B cell (primary cell): ENCODE measurements at regions not wholly inside any gene's neighbourhood (a gene's known extent, or its start where the extent isn't known, plus 50 kb on each side); places are given as distances from the start of the nearest gene placed in this dataset.

Experiments
- ATAC-seq: fragments of 200-7000 bp; cut with Tn5 transposase; one replicate; pipeline ENCODE4 v1.10.0; 2021; ENCODE audit warnings: low read depth, mild to moderate bottlenecking, moderate number of reproducible peaks, moderate library complexity
- CTCF ChIA-PET: fragments of 350-600 bp; sonication (Branson Sonifier 250); formaldehyde crosslinking; loops from one replicate; lab custom pipeline; 2021; ENCODE audit warnings: antibody characterized with exemption, inconsistent platforms; lab: Charles Lee
- POLR2A ChIA-PET: fragments of 350-600 bp; sonication (Branson Sonifier 250); formaldehyde crosslinking; loops from one replicate; lab custom pipeline; 2021; ENCODE audit warnings: antibody characterized with exemption; lab: Charles Lee
- DNase-seq: peaks from one replicate; pipeline ENCODE4 v3.0.0; 2013
- H2AFZ ChIP-seq: 2 replicates; pipeline ENCODE4 v1.6.1; 2012; ENCODE audit warnings: mild to moderate bottlenecking, low read depth, low read length; ENCODE audit not compliant: insufficient read depth, poor library complexity, severe bottlenecking
- H3K27ac ChIP-seq, 2 donors: 1 replicate in 1 of 2; 2 replicates in 1 of 2; pipeline ENCODE4 v1.5.1; 2012 to 2013; ENCODE audit warnings: low read length in 2 of 2, mild to moderate bottlenecking in 2 of 2, moderate library complexity in 1 of 2
- H3K27me3 ChIP-seq, 4 experiments: fragments of 200-600 bp in 1 of 4; sonication (generic) in 1 of 4; replicated peaks in 1 of 4; 1 replicate in 2 of 4; 2 replicates in 2 of 4; pipeline versions ENCODE4 v1.6.1 to v1.7.0; 2013 to 2016; ENCODE audit warnings: low read length in 3 of 4, mild to moderate bottlenecking in 2 of 4, mixed read lengths in 1 of 4, moderate library complexity in 1 of 4; ENCODE audit not compliant: insufficient read depth in 4 of 4, control insufficient read depth in 3 of 4; ENCODE audit errors: control extremely low read depth in 1 of 4
- H3K36me3 ChIP-seq, 2 experiments: replicated peaks in 1 of 2; 1 replicate in 1 of 2; 2 replicates in 1 of 2; pipeline versions ENCODE4 v1.6.1 to v1.7.1; 2013; ENCODE audit warnings: low read length in 1 of 2; ENCODE audit not compliant: insufficient read depth in 2 of 2, control insufficient read depth in 1 of 2; ENCODE audit errors: control extremely low read depth in 1 of 2, extremely low read depth in 1 of 2
- H3K4me1 ChIP-seq, 2 donors: fragments of 200-600 bp in 1 of 2; sonication (generic) in 1 of 2; 1 replicate in 1 of 2; 2 replicates in 1 of 2; pipeline versions ENCODE4 v1.5.1 to v1.6.1; 2013 to 2017; ENCODE audit warnings: low read length in 2 of 2; ENCODE audit not compliant: control insufficient read depth in 2 of 2, insufficient read depth in 2 of 2
- H3K4me2 ChIP-seq: replicated peaks from 2 replicates; pipeline ENCODE3; 2012; ENCODE audit warnings: mild to moderate bottlenecking, low read depth, low read length; ENCODE audit not compliant: poor library complexity, severe bottlenecking
- H3K4me3 ChIP-seq, 5 experiments: fragments of 200-600 bp in 1 of 5; sonication (generic) in 1 of 5; 1 replicate in 3 of 5; 2 replicates in 2 of 5; pipeline versions ENCODE4 v1.5.1 to v1.7.0; 2011 to 2016; ENCODE audit warnings: low read length in 4 of 5, mild to moderate bottlenecking in 4 of 5, low read depth in 2 of 5, control low read depth in 1 of 5, moderate library complexity in 1 of 5; ENCODE audit not compliant: insufficient read depth in 1 of 5; ENCODE audit errors: control extremely low read depth in 1 of 5, extremely low read depth in 1 of 5
- H3K79me2 ChIP-seq: fragments of 200-600 bp; sonication (generic); one replicate; pipeline ENCODE4 v1.6.0; 2016; ENCODE audit warnings: low read length; ENCODE audit not compliant: control insufficient read depth, insufficient read depth
- H3K9ac ChIP-seq: fragments of 200-600 bp; sonication (generic); 2 replicates; pipeline ENCODE4 v1.6.1; 2017; ENCODE audit warnings: mild to moderate bottlenecking, low read length, moderate library complexity
- H3K9me3 ChIP-seq, 3 donors: one replicate each; pipeline versions ENCODE4 v1.6.1 to v1.7.1; 2013; ENCODE audit warnings: low read length in 2 of 3; ENCODE audit not compliant: control insufficient read depth in 2 of 3, insufficient read depth in 1 of 3; ENCODE audit errors: control extremely low read depth in 1 of 3
- H4K20me1 ChIP-seq: 2 replicates; pipeline ENCODE4 v1.6.0; 2012; ENCODE audit warnings: mild to moderate bottlenecking, low read length; ENCODE audit not compliant: insufficient read depth, control insufficient read depth, poor library complexity, severe bottlenecking
- H3K27ac Mint-ChIP-seq: one replicate; pipeline ENCODE4 v1.8.0; 2021; ENCODE audit warnings: mixed read lengths
- H3K27me3 Mint-ChIP-seq: one replicate; pipeline ENCODE4 v1.8.0; 2021; ENCODE audit warnings: mixed read lengths
- H3K4me1 Mint-ChIP-seq: one replicate; pipeline ENCODE4 v1.8.0; 2021; ENCODE audit warnings: mixed read lengths
- H3K4me3 Mint-ChIP-seq: one replicate; pipeline ENCODE4 v1.8.0; 2021; ENCODE audit warnings: mixed read lengths
- H3K9me3 Mint-ChIP-seq: one replicate; pipeline ENCODE4 v1.8.0; 2022; ENCODE audit warnings: mixed read lengths; ENCODE audit not compliant: insufficient read depth
- EZH2 ChIP-seq: IDR thresholded peaks from 2 replicates; pipeline ENCODE4 v1.6.1; 2012; ENCODE audit warnings: borderline replicate concordance, low read depth, mild to moderate bottlenecking, moderate library complexity, low read length; ENCODE audit not compliant: insufficient read depth, poor library complexity, severe bottlenecking
- WGBS: methylation state at CpG from one replicate; pipeline ENCODE4 v1.1.5; 2013; ENCODE audit warnings: missing lambda C conversion rate; ENCODE audit not compliant: insufficient coverage; 5-methylcytosine and 5-hydroxymethylcytosine counted together
- intact Hi-C: fragments of 100-400 bp; cut with micrococcal nuclease; formaldehyde crosslinking; loops from one replicate; pipeline ENCODE4 v1.10.0; 2022
- TF ChIP-seq, protein P1 (sequence below): fragments of 200-600 bp; IDR thresholded peaks from one replicate; pipeline ENCODE4 v1.8.0; 2022; ENCODE audit warnings: antibody characterized with exemption, mild to moderate bottlenecking

DNA sequence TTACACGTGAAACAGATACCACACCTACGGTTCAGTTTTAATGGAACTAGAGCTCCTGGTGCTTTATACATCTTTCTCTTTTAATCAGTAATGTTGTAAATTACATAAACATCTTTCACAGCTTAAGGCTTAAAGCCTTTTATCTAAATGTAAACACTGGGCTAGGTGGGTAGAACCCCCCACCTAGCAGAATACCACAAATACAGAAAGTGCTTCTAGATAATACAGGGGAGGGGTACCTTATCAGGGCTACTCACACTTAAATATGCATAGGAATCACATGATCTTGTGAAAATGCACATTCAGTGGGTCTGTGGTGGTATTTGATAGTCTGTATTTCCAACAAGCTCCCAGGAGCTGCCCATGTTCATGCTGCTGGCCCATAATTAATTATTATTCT lies 256.4 kb upstream of the TARS1 start:
- DNase-seq (no peak), ATAC-seq (no peak)
- Histone ChIP-seq H3K27ac (no peak overlapping the region), H3K79me2 (no peaks in the 10 kb centered on the region), H3K27me3 (no peaks in the 10 kb centered on the region), H3K4me3 (no peak overlapping the region), H4K20me1 (no peaks in the 10 kb centered on the region), H3K4me2 (no peak overlapping the region), H3K4me1 (no peaks in the 10 kb centered on the region), H3K9ac (no peak overlapping the region), H2AFZ (no peak overlapping the region), H3K9me3 (peaks cover 0 to 2% (median 0%) of the 10 kb centered on the region in 3 donors), H3K36me3 (no peaks in the 10 kb centered on the region)
- ChIA-PET POLR2A (no interaction called here), CTCF (interaction anchor here (1.1 kb wide), 1 partner anchor 13 kb away, joined by 3 read pairs; no protein-coding TSS in a partner anchor)
- Mint-ChIP-seq H3K27me3 (no peaks in the 10 kb centered on the region), H3K4me1 (no peaks in the 10 kb centered on the region), H3K27ac (no peak overlapping the region), H3K4me3 (no peak overlapping the region), H3K9me3 (peaks cover 3% of the 10 kb centered on the region)
- TF ChIP-seq, protein P1, sequence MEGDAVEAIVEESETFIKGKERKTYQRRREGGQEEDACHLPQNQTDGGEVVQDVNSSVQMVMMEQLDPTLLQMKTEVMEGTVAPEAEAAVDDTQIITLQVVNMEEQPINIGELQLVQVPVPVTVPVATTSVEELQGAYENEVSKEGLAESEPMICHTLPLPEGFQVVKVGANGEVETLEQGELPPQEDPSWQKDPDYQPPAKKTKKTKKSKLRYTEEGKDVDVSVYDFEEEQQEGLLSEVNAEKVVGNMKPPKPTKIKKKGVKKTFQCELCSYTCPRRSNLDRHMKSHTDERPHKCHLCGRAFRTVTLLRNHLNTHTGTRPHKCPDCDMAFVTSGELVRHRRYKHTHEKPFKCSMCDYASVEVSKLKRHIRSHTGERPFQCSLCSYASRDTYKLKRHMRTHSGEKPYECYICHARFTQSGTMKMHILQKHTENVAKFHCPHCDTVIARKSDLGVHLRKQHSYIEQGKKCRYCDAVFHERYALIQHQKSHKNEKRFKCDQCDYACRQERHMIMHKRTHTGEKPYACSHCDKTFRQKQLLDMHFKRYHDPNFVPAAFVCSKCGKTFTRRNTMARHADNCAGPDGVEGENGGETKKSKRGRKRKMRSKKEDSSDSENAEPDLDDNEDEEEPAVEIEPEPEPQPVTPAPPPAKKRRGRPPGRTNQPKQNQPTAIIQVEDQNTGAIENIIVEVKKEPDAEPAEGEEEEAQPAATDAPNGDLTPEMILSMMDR = no peak
- TF ChIP-seq EZH2 = no peak
- WGBS = no CpG with 5 or more reads among the region's 2 CpGs
- intact Hi-C loops = no loop called here

DNA sequence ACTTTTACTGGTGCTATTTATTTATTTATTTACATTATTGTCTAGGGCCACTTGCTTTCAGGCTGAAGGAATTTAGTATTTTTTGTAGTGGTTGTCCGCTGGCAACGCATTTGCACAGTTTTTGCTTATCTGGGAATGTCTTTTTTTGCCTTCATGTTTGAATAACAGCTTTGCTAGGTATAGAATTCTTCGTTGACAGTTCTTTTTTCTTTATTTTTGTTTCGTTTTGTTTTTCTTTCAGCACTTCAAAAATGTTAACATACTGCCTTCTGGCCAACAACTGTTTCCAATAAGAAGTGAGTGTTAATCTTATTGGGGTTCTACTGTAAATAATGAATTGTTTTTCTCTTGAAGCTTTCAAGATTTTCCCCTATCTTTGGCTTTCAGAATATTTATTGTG lies 252.7 kb upstream of the TARS1 start:
- ATAC-seq (no peak), DNase-seq (no peak)
- Histone ChIP-seq H3K27ac (no peak overlapping the region), H3K27me3 (no peaks in the 10 kb centered on the region), H4K20me1 (no peaks in the 10 kb centered on the region), H3K9me3 (peaks cover 0 to 2% (median 0%) of the 10 kb centered on the region in 3 donors), H3K4me3 (no peak overlapping the region), H3K9ac (no peak overlapping the region), H3K4me1 (no peaks in the 10 kb centered on the region), H3K4me2 (no peak overlapping the region), H3K79me2 (no peaks in the 10 kb centered on the region), H3K36me3 (no peaks in the 10 kb centered on the region), H2AFZ (no peak overlapping the region)
- TF ChIP-seq, protein P1 = no peak
- no peak for TF ChIP-seq EZH2
- no peak overlapping the region for H3K27ac Mint-ChIP-seq
- intact Hi-C loops = no loop called here
- ChIA-PET CTCF (no interaction called here), POLR2A (no interaction called here)
- peaks cover 8% of the 10 kb centered on the region for H3K9me3 Mint-ChIP-seq
- no peaks in the 10 kb centered on the region for H3K27me3 Mint-ChIP-seq
- no peaks in the 10 kb centered on the region for H3K4me1 Mint-ChIP-seq
- 89% methylated on average over 2 of the region's 4 CpGs for WGBS
- H3K4me3 Mint-ChIP-seq = no peak overlapping the region
